ENCODE measurements at regions not wholly inside any gene's neighbourhood (a gene's known extent, or its start where the extent isn't known, plus 50 kb on each side); places are given as distances from the start of the nearest gene placed in this dataset.

DNA sequence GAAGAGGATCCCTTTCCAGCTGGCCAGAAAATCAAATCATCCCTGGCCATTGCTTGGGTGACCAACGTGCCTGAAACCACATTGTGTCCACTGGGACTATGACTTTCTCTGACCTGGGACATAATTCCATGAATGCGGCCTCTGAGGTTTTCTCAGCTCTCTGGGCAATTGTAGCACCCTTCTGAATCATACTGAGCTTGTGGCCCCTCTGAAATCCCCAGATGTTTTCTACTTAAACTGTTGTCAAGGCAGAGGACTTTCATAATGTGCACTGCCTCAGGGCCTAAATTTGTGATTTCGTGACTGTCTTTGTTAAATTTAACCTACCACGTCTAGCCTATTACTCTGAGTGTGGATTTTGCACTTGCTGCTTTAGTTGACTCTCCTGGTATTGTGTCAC is 321.1 kb upstream of the PLET1 start:
- TF ChIP-seq, protein P1, sequence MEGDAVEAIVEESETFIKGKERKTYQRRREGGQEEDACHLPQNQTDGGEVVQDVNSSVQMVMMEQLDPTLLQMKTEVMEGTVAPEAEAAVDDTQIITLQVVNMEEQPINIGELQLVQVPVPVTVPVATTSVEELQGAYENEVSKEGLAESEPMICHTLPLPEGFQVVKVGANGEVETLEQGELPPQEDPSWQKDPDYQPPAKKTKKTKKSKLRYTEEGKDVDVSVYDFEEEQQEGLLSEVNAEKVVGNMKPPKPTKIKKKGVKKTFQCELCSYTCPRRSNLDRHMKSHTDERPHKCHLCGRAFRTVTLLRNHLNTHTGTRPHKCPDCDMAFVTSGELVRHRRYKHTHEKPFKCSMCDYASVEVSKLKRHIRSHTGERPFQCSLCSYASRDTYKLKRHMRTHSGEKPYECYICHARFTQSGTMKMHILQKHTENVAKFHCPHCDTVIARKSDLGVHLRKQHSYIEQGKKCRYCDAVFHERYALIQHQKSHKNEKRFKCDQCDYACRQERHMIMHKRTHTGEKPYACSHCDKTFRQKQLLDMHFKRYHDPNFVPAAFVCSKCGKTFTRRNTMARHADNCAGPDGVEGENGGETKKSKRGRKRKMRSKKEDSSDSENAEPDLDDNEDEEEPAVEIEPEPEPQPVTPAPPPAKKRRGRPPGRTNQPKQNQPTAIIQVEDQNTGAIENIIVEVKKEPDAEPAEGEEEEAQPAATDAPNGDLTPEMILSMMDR (conservative IDR thresholded peaks at IDR 0.05; ENCODE audit: control insufficient read depth, insufficient read depth, low read depth, low read length) = no peak
- no peak for DNase-seq (ENCODE audit: low read depth)
- H3K4me3 ChIP-seq (ENCODE audit: control insufficient read depth, low read depth, low read length) = no peak overlapping the region

GRCh38 chr11:112582366-112582765 is 321.7 kb upstream of the PLET1 start:
- DNase-seq (ENCODE audit: low read depth) = no peak
- no peak overlapping the region for H3K4me3 ChIP-seq (ENCODE audit: control insufficient read depth, low read depth, low read length)
- TF ChIP-seq, protein P1 (conservative IDR thresholded peaks at IDR 0.05; ENCODE audit: control insufficient read depth, insufficient read depth, low read depth, low read length) = no peak

- DNase-seq (ENCODE audit: low read depth) = no peak
- TF ChIP-seq, protein P1 (conservative IDR thresholded peaks at IDR 0.05; ENCODE audit: control insufficient read depth, insufficient read depth, low read depth, low read length) = no peak
Measured at GRCh38 chr11:112583261-112583893, 322.7 kb upstream of the PLET1 start.

GRCh38 chr11:112584672-112585071 is 324.0 kb upstream of the PLET1 start:
- TF ChIP-seq, protein P1 (conservative IDR thresholded peaks at IDR 0.05; ENCODE audit: control insufficient read depth, insufficient read depth, low read depth, low read length) = no peak
- DNase-seq (ENCODE audit: low read depth) = no peak

More at GRCh38 chr11:112583261-112583893, 322.7 kb upstream of the PLET1 start:
- no peak overlapping the region for H3K4me3 ChIP-seq (ENCODE audit: control insufficient read depth, low read depth, low read length)

GRCh38 chr11:112587664-112588063 is 327.0 kb upstream of the PLET1 start:
- H3K4me3 ChIP-seq (ENCODE audit: control insufficient read depth, low read depth, low read length) = no peak overlapping the region
- TF ChIP-seq, protein P1 (conservative IDR thresholded peaks at IDR 0.05; ENCODE audit: control insufficient read depth, insufficient read depth, low read depth, low read length) = no peak
- no peak for DNase-seq (ENCODE audit: low read depth)

More at GRCh38 chr11:112584672-112585071, 324.0 kb upstream of the PLET1 start:
- no peak overlapping the region for H3K4me3 ChIP-seq (ENCODE audit: control insufficient read depth, low read depth, low read length)

DNA sequence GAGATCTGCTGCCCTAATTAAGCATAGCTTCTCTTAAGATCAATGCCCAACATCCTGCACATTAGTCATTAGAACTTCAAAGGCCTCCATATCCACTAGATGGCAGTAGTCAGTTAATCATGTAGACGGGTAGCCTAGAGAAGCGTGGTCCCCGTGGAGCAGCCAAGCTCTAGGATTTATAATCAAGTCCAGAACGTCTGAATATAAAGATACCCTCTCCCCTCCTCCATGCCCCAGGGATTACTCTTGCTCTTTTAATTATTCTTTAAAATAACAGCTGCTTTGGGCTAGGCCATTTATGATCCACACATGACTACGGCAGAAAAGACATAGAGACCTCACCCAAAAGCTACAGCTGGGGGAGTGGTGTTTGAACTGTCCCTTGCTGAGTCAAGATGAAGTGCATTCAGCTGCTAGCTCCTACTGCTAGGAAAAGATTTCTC is 327.6 kb upstream of the PLET1 start:
- no peak overlapping the region for H3K4me3 ChIP-seq (ENCODE audit: control insufficient read depth, low read depth, low read length)
- TF ChIP-seq, protein P1 (conservative IDR thresholded peaks at IDR 0.05; ENCODE audit: control insufficient read depth, insufficient read depth, low read depth, low read length) = peak; percentile 66
- DNase-seq (ENCODE audit: low read depth) = peak; percentile 87
